GM19351 (cell line): ENCODE measurements at regions not wholly inside any gene's neighbourhood (a gene's known extent, or its start where the extent isn't known, plus 50 kb on each side); places are given as distances from the start of the nearest gene placed in this dataset.

Source experiments
- ATAC-seq: cut with Tn5 transposase; IDR thresholded peaks from one replicate; pipeline ENCODE4 v1.9.1; 2021; ENCODE audit warnings: mild to moderate bottlenecking, moderate library complexity; ENCODE audit not compliant: unreplicated experiment

GRCh38 chr12:75579552-75579951 is 68.1 kb upstream of the KRR1 start:
- no peak for ATAC-seq

GRCh38 chr12:75578546-75578945 is 67.1 kb upstream of the KRR1 start:
- ATAC-seq = no peak

- ATAC-seq = no peak
Observed at GRCh38 chr12:75577812-75578211, 66.4 kb upstream of the KRR1 start.

GRCh38 chr12:75571656-75572205 is 60.3 kb upstream of the KRR1 start:
- no peak for ATAC-seq

GRCh38 chr12:75571204-75571603 is 59.8 kb upstream of the KRR1 start:
- no peak for ATAC-seq

GRCh38 chr12:75568801-75569200 is 57.4 kb upstream of the KRR1 start:
- ATAC-seq = no peak

GRCh38 chr12:75568393-75568792 is 57.0 kb upstream of the KRR1 start:
- no peak for ATAC-seq

- ATAC-seq = no peak
Observed at GRCh38 chr12:75565795-75566194, 54.4 kb upstream of the KRR1 start.

- no peak for ATAC-seq
Observed at GRCh38 chr12:75564852-75565251, 53.4 kb upstream of the KRR1 start.

- ATAC-seq = no peak
Observed at GRCh38 chr12:75564398-75564797, 53.0 kb upstream of the KRR1 start.

- no peak for ATAC-seq
Observed at GRCh38 chr12:75563351-75563750, 51.9 kb upstream of the KRR1 start.

- ATAC-seq = no peak
Observed at GRCh38 chr12:75561921-75562320, 50.5 kb upstream of the KRR1 start.
